C4-2B (cell line): ENCODE measurements at regions not wholly inside any gene's neighbourhood (a gene's known extent, or its start where the extent isn't known, plus 50 kb on each side); places are given as distances from the start of the nearest gene placed in this dataset.

Source experiments
- ZFX ChIP-seq: fragments of 450-650 bp; IDR thresholded peaks from 2 replicates; pipeline ENCODE4 v1.6.1; 2017
- TF ChIP-seq, protein P1 (sequence below): fragments of 450-650 bp; conservative IDR thresholded peaks from 2 replicates; pipeline ENCODE4 v1.5.1; 2017; ENCODE audit warnings: mild to moderate bottlenecking

DNA sequence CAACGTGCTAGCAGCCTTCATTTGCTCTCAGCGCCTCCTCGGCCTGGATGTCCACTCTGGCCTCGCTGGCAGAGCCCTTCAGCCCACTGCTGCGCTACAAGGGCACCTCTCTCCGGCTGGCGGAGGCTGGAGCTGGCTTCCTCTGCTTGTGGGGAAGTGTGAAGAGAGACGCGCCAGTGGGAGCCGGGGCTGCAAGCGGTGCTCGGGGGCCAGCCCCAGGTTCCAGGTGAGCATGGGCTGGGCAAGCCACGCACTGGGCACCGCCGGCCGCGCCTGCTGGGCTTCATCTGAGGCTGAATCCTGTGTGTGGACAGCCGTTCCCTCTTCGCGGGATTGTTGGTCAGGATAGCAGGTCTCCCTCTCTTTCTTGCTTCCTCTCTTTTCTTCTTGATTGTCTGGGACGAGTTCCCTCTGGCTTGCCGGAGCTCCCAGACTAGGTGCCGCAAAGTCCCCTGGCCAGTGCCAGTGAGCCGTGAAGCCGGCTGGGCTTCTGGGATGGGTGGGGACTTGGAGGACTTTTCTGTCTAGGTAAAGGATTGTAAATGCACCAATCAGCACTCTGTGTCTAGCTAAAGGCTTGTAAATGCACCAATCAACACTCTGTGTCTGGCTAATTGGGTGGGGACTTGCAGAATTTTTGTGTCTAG lies 165.0 kb downstream of the HEPH start:
- no peak for TF ChIP-seq ZFX
- TF ChIP-seq, protein P1, sequence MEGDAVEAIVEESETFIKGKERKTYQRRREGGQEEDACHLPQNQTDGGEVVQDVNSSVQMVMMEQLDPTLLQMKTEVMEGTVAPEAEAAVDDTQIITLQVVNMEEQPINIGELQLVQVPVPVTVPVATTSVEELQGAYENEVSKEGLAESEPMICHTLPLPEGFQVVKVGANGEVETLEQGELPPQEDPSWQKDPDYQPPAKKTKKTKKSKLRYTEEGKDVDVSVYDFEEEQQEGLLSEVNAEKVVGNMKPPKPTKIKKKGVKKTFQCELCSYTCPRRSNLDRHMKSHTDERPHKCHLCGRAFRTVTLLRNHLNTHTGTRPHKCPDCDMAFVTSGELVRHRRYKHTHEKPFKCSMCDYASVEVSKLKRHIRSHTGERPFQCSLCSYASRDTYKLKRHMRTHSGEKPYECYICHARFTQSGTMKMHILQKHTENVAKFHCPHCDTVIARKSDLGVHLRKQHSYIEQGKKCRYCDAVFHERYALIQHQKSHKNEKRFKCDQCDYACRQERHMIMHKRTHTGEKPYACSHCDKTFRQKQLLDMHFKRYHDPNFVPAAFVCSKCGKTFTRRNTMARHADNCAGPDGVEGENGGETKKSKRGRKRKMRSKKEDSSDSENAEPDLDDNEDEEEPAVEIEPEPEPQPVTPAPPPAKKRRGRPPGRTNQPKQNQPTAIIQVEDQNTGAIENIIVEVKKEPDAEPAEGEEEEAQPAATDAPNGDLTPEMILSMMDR: no peak
